K562 (cell line): ENCODE measurements at regions not wholly inside any gene's neighbourhood (a gene's known extent, or its start where the extent isn't known, plus 50 kb on each side); places are given as distances from the start of the nearest gene placed in this dataset.

Source experiments
- JUNB ChIP-seq: fragments of 450-650 bp; formaldehyde crosslinking; conservative IDR thresholded peaks from 2 replicates; pipeline ENCODE4 v1.4.0; 2020; ENCODE audit warnings: mild to moderate bottlenecking
- MTA1 ChIP-seq: fragments of 450-650 bp; IDR thresholded peaks from 2 replicates; pipeline ENCODE4 v1.6.1; 2017; ENCODE audit warnings: borderline replicate concordance
- POLR2A ChIP-seq: fragments of 450-650 bp; conservative IDR thresholded peaks from 2 replicates; pipeline ENCODE4 v1.6.1; 2016
- POLR2AphosphoS5 ChIP-seq: IDR thresholded peaks from 2 replicates; pipeline ENCODE4 v1.6.1; 2011; ENCODE audit warnings: mild to moderate bottlenecking, low read depth, low read length, moderate library complexity; ENCODE audit not compliant: control insufficient read depth, insufficient read depth
- POLR3A ChIP-seq: IDR thresholded peaks from 2 replicates; pipeline ENCODE4 v1.6.1; 2011; ENCODE audit warnings: borderline replicate concordance, mild to moderate bottlenecking, moderate library complexity; ENCODE audit not compliant: insufficient read length, insufficient read depth; ENCODE audit errors: extremely low read depth
- RBM39 ChIP-seq: fragments of 200-400 bp; formaldehyde crosslinking; optimal IDR thresholded peaks from 2 replicates; pipeline ENCODE3; 2018; ENCODE audit warnings: low read depth, low read length
- SIN3A ChIP-seq, 2 experiments: fragments of 150-350 bp in 1 of 2; IDR thresholded peaks; 2 replicates each; pipeline ENCODE4 v1.6.1; 2011 to 2016; ENCODE audit warnings: borderline replicate concordance in 2 of 2, low read depth in 2 of 2, low read length in 2 of 2, mild to moderate bottlenecking in 2 of 2, moderate library complexity in 2 of 2; ENCODE audit not compliant: control insufficient read depth in 1 of 2
- SP1 ChIP-seq: sonication (generic); formaldehyde crosslinking; IDR thresholded peaks from 2 replicates; pipeline ENCODE4 v1.8.1; 2022; ENCODE audit warnings: mild to moderate bottlenecking, missing genetic modification reagents
- TCF7 ChIP-seq: sonication (generic); IDR thresholded peaks from 2 replicates; pipeline ENCODE4 v1.6.1; 2016; ENCODE audit warnings: antibody characterized with exemption, borderline replicate concordance
- ZC3H8 ChIP-seq: fragments of 450-650 bp; IDR thresholded peaks from 2 replicates; pipeline ENCODE4 v1.6.1; 2017
- ZNF174 ChIP-seq: fragments of 250-450 bp; sonication (Bioruptor Pico); IDR thresholded peaks from 2 replicates; pipeline ENCODE4 v1.4.0; 2020; ENCODE audit warnings: mild to moderate bottlenecking
- TF ChIP-seq, protein P1 (sequence below), 3 experiments: IDR thresholded peaks in 2 of 3; conservative IDR thresholded peaks in 1 of 3; 2 replicates each; pipeline ENCODE4 v1.5.1; 2011 to 2012; ENCODE audit warnings: low read length in 3 of 3, mild to moderate bottlenecking in 3 of 3, control low read depth in 2 of 3, improper control_type of control experiment in 1 of 3, inconsistent platforms in 1 of 3, low read depth in 1 of 3, mixed read lengths in 1 of 3, moderate library complexity in 1 of 3; ENCODE audit not compliant: insufficient read depth in 2 of 3
- TF ChIP-seq, protein P2 (sequence below): fragments of 450-650 bp; formaldehyde crosslinking; IDR thresholded peaks from 2 replicates; pipeline ENCODE4 v1.4.0; 2022; ENCODE audit warnings: mild to moderate bottlenecking, moderate library complexity

- TF ChIP-seq RBM39: no peak
- no peak for TF ChIP-seq ZC3H8
- TF ChIP-seq POLR3A: no peak
- no peak for TF ChIP-seq ZNF174 (CRISPR knock-in tag)
- TF ChIP-seq SP1 (CRISPR knock-in tag): no peak
- no peak for TF ChIP-seq JUNB (CRISPR knock-in tag)
- no peak for TF ChIP-seq POLR2AphosphoS5
- TF ChIP-seq, protein P1, sequence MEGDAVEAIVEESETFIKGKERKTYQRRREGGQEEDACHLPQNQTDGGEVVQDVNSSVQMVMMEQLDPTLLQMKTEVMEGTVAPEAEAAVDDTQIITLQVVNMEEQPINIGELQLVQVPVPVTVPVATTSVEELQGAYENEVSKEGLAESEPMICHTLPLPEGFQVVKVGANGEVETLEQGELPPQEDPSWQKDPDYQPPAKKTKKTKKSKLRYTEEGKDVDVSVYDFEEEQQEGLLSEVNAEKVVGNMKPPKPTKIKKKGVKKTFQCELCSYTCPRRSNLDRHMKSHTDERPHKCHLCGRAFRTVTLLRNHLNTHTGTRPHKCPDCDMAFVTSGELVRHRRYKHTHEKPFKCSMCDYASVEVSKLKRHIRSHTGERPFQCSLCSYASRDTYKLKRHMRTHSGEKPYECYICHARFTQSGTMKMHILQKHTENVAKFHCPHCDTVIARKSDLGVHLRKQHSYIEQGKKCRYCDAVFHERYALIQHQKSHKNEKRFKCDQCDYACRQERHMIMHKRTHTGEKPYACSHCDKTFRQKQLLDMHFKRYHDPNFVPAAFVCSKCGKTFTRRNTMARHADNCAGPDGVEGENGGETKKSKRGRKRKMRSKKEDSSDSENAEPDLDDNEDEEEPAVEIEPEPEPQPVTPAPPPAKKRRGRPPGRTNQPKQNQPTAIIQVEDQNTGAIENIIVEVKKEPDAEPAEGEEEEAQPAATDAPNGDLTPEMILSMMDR (IDR thresholded peaks at IDR 0.05 in 2 of 3, conservative IDR thresholded peaks at IDR 0.05 in 1 of 3; ENCODE audit: insufficient read depth in 2 of 3, low read depth in 1 of 3, low read length in 3 of 3): no peak
- no peak for TF ChIP-seq TCF7
- TF ChIP-seq, protein P2, sequence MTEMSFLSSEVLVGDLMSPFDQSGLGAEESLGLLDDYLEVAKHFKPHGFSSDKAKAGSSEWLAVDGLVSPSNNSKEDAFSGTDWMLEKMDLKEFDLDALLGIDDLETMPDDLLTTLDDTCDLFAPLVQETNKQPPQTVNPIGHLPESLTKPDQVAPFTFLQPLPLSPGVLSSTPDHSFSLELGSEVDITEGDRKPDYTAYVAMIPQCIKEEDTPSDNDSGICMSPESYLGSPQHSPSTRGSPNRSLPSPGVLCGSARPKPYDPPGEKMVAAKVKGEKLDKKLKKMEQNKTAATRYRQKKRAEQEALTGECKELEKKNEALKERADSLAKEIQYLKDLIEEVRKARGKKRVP (CRISPR knock-in tag): no peak
- TF ChIP-seq SIN3A (IDR thresholded peaks at IDR 0.05; ENCODE audit: borderline replicate concordance in 2 of 2, control insufficient read depth in 1 of 2, low read depth in 2 of 2, low read length in 2 of 2): no peak
- no peak for TF ChIP-seq MTA1
- TF ChIP-seq POLR2A: no peak
Observed at GRCh38 chr17:53724726-53725125, 98.0 kb upstream of the KIF2B start.
